Mucosa of rectum (tissue), 2 donors: ENCODE measurements at regions not wholly inside any gene's neighbourhood (a gene's known extent, or its start where the extent isn't known, plus 50 kb on each side); places are given as distances from the start of the nearest gene placed in this dataset.
A peak's percentile ranks its signal among the peaks of the same experiment; 100 is the strongest.

Experiments
- H3K27ac ChIP-seq, 2 donors: one replicate each; pipeline ENCODE4 v1.7.0; 2013; ENCODE audit warnings: inconsistent platforms in 2 of 2, low read depth in 2 of 2, low read length in 2 of 2
- H3K27me3 ChIP-seq, 2 donors: one replicate each; pipeline ENCODE4 v1.7.0; 2013; ENCODE audit warnings: low read length in 2 of 2; ENCODE audit not compliant: control insufficient read depth in 2 of 2, insufficient read depth in 2 of 2
- H3K36me3 ChIP-seq, 2 donors: one replicate each; pipeline ENCODE4 v1.7.0; 2013; ENCODE audit warnings: low read length in 2 of 2; ENCODE audit not compliant: control insufficient read depth in 2 of 2, insufficient read depth in 2 of 2
- H3K4me1 ChIP-seq, 2 donors: one replicate each; pipeline ENCODE4 v1.7.0; 2013; ENCODE audit warnings: low read length in 2 of 2, mild to moderate bottlenecking in 1 of 2; ENCODE audit not compliant: control insufficient read depth in 2 of 2, insufficient read depth in 2 of 2
- H3K4me3 ChIP-seq, 2 donors: one replicate each; pipeline ENCODE4 v1.7.0; 2013; ENCODE audit warnings: low read length in 2 of 2
- H3K9ac ChIP-seq, 2 donors: one replicate each; pipeline ENCODE4 v1.7.0; 2013; ENCODE audit warnings: low read length in 2 of 2, low read depth in 1 of 2, mild to moderate bottlenecking in 1 of 2
- H3K9me3 ChIP-seq, 2 donors: one replicate each; pipeline ENCODE4 v1.7.0; 2013; ENCODE audit warnings: low read length in 2 of 2; ENCODE audit not compliant: control insufficient read depth in 2 of 2
- donor health status: healthy.
- donor health status: Normal muscosa, but diverticular disease.

DNA sequence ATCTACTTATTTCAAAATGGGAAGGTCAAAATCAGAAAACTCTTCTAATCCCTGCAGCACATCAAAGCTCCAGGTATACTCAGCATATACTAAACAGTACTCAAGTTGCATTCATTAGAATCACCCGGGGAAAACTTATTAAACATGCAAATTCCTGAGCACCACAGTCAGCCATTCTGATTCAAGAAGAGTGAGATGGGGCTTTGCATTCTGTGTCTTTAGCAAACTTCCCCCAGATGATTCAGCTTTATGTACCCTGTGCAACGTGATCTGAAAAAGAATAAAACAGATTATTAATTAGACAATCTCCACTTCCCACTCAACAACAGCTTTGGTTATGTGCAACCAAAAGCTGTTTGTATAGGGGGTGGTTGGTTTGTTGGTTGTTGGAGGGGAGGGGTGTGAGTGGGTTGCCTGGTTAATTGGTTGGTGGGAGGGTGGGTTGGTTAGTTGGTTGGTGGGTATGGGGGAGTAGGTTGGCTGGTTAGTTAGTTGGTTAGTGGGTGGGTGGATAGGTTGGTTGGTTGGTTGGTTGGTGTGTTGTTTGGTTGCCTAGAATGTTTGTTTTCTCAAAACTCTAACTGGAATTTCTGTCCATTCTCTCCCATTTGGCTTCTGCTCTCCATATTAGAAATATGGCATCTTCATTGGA, 112.5 kb upstream of the AGAP1 start:
- no peak overlapping the region for H3K4me3 ChIP-seq

DNA sequence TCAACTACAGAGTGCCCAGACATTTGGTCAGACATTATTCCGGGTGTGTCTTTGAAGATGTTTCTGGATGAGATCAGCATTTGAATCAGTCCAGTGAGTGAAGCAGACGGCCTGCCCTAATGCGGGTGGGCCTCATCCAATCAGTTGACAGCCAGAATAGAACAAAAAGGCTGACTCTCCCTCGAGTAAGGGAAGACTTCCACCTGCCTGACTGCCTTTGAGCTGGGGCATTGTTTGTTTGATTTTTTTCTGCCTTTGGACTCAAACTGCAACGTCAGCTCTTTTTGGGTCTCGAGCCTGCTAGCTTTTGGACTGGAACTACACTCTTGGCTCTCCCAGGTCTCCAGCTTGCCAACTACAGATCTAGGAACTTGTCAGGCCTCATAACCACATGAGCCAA, 111.7 kb upstream of the AGAP1 start:
- H3K27ac ChIP-seq = no peak overlapping the region

More for the DNA sequence above, 112.5 kb upstream of the AGAP1 start:
- Histone ChIP-seq H3K9ac (no peak overlapping the region), H3K36me3 (no peaks in the 10 kb centered on the region), H3K4me1 (no peaks in the 10 kb centered on the region), H3K9me3 (no peaks in the 10 kb centered on the region), H3K27me3 (no peaks in the 10 kb centered on the region), H3K27ac (no peak overlapping the region)

DNA sequence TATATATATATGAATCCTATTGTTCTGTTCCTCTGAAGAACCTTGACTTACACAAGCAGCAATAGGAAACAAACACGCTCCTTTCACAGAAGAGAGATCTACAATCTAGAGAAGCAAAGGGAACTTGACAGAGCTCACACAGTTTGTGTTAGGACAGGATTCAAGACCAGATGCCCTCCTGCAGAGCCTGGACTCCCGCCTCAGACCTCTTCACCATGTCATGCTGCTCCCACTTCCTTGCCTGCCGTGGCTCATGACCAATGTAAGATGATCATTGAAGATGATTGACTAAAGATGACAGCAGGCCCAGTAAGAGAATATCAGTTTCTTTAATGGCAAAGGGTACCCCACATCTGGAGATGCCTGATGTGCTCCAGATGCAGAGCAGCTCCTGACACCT, 111.2 kb upstream of the AGAP1 start:
- no peaks in the 10 kb centered on the region for H3K36me3 ChIP-seq
- no peaks in the 10 kb centered on the region for H3K27me3 ChIP-seq
- no peaks in the 10 kb centered on the region for H3K9me3 ChIP-seq
- no peak overlapping the region for H3K27ac ChIP-seq
- no peaks in the 10 kb centered on the region for H3K4me1 ChIP-seq
- H3K9ac ChIP-seq = no peak overlapping the region
- H3K4me3 ChIP-seq = no peak overlapping the region

More for the DNA sequence above, 111.7 kb upstream of the AGAP1 start:
- Histone ChIP-seq H3K4me3 (no peak overlapping the region), H3K36me3 (no peaks in the 10 kb centered on the region), H3K9ac (no peak overlapping the region), H3K4me1 (no peaks in the 10 kb centered on the region), H3K27me3 (no peaks in the 10 kb centered on the region), H3K9me3 (no peaks in the 10 kb centered on the region)

DNA sequence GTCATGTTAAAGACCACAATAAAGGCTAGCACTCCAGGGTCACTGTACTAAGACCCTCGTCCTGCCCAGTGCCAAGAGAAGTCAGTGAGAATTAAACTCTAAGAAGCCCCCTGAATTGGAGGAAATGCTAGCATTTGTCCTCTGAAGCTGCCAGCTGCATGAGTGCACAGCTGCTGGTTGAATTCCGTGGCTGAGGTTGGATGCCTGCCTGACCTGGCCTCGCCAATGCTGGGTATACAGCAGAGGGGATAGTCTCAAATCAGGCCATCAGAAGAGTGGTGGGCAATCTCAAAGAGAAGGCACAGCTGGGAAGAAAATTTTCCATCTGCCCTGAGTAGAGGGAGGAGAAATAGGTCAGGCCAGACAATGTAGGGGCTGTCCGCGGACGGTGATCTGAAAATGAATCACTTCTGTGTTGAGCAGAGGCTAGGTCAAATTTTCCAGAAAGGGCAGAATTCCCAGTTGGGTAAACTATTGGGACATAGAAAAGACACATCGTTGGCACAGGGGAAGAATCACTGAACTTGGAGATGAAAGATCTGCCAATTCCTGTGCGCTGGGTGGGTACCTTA, 110.5 kb upstream of the AGAP1 start:
- Histone ChIP-seq H3K9ac (no peak overlapping the region), H3K27me3 (no peaks in the 10 kb centered on the region), H3K4me3 (no peak overlapping the region), H3K36me3 (no peaks in the 10 kb centered on the region), H3K4me1 (no peaks in the 10 kb centered on the region), H3K27ac (no peak overlapping the region), H3K9me3 (no peaks in the 10 kb centered on the region)

DNA sequence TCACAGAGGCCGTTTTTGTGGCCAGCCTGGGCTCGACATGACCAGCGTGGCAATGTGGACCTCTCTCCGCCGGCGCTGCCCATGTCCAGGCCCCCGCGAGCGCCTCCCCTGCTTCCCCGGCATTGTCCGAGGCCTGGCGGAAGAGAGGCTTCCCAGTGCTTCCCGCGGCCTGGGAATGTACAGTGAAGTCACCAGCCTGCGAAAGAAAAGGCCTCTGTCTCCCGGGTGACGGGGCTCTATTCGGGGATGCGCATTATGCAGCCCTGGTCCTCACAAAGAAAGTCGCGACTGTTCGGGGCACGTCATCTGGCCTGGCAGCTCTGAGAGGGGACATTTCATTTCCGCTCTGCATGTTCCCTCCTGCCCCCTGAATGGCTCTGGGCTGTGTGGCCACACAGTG, 109.2 kb upstream of the AGAP1 start:
- Histone ChIP-seq H3K4me3 (no peak overlapping the region), H3K9me3 (no peaks in the 10 kb centered on the region), H3K4me1 (no peaks in the 10 kb centered on the region), H3K27me3 (no peaks in the 10 kb centered on the region), H3K9ac (no peak overlapping the region), H3K27ac (peak overlapping the region in 1 of 2 donors; percentile 23), H3K36me3 (no peaks in the 10 kb centered on the region)

DNA sequence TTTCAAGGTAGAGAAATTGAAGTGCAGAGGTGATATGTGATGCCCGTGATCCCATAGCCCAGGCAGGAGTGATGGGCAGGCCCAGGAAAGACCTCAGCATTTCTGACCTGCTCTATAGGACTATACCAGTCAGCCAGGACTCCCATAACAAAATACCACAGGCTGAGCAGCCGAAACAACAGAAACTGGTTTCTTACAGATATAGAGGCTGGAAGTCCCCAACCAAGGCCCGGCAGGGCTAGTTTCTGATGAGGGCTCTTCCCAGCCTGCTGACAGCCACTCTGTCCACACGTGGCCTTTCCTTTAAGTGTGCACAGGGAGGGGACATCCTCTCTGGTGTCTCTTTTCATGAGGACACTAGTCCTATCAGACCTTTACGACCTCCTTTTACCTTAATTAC, 104.2 kb upstream of the AGAP1 start:
- Histone ChIP-seq H3K36me3 (no peaks in the 10 kb centered on the region), H3K4me3 (no peak overlapping the region), H3K27ac (no peak overlapping the region), H3K4me1 (no peaks in the 10 kb centered on the region), H3K9me3 (no peaks in the 10 kb centered on the region), H3K27me3 (no peaks in the 10 kb centered on the region), H3K9ac (no peak overlapping the region)

DNA sequence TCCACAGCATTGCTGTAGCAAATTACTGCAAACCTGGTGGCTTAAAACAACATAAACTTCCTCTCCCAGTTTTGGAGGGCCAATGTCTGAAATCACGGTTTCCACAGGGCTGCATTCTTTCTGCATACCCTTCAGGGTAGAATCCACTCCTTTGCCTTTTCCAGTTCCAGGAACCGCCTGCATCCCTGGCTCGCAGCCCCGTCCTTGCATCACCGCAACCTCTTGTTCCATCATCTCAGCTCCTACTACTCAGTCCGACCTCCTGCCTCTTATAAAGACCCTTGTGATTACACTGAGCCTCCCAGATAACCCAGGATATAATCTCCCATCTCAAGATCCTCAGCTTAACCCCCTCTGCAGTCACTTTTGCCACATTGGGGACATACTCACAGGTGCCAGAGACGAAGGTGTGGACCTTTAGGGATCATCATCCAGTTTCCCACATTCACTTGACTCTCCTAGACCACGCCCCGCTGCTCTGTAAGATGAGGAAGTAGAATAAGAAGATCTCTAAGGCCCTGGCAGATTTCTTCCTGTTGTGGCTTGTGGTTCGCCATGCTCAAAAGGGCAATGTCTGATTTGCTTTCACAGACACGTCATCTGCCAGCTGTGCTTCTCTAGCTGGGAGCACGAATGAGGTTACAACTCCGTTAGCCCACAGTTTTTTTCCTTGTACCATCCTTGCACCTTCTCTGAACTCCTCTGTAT, 103.6 kb upstream of the AGAP1 start:
- Histone ChIP-seq H3K27ac (no peak overlapping the region), H3K9me3 (no peaks in the 10 kb centered on the region), H3K4me3 (no peak overlapping the region), H3K4me1 (no peaks in the 10 kb centered on the region), H3K36me3 (no peaks in the 10 kb centered on the region), H3K9ac (no peak overlapping the region), H3K27me3 (no peaks in the 10 kb centered on the region)

DNA sequence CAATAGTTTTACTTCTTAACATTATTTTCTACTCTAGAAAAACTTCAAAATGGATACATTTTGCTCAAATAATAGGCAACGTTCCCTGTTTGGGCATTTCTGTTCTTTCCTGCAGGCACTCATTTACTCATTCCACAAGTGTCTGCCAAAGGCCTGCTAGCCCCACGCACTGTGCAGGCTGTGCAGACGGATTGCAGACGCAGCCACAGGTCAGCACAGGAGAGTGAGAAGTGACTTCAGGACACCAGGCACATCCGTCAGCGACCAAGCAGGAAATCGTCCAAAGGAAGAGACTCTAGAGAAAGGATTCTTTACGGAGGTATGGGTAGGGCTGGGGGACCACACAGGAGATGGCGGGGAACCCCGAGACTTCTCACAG, 103.0 kb upstream of the AGAP1 start:
- H3K27me3 ChIP-seq = no peaks in the 10 kb centered on the region
- H3K27ac ChIP-seq = no peak overlapping the region
- H3K36me3 ChIP-seq = no peaks in the 10 kb centered on the region
- H3K4me3 ChIP-seq = no peak overlapping the region
- no peak overlapping the region for H3K9ac ChIP-seq
- H3K9me3 ChIP-seq = no peaks in the 10 kb centered on the region
- no peaks in the 10 kb centered on the region for H3K4me1 ChIP-seq

DNA sequence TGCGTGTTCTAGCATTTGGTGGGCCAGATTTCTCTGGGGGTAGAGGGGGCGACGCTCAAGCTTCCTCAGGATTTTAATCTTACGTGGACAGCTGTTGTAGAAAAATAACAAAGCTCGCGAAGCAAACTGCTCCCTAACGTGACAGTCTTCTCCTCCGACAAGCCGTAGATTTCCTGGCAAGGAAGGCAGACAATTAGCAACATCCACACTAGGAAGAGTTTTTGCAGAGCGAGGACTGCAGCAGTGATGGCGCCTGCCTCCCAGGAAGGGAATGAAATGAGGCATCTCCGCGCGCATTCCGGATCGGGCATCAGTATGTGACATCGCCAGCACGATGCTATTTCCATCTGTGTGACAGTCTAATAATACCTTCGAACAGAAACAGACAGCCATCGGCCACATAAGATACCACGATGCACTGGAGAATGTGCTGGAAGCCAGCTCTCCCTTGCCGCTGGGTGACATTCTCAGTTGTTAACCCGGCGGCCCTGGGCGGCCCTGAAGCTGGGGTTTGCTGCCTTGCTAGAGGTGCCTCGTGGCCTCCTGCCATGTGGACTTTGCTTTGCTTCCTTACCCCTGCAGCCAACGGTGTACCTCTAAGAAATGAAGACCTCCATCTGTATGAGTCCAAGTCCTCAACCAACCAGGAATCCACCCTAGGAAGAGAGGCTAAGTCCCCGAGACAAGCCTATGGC, 101.8 kb upstream of the AGAP1 start:
- no peaks in the 10 kb centered on the region for H3K27me3 ChIP-seq
- no peak overlapping the region for H3K9ac ChIP-seq
- H3K4me3 ChIP-seq = no peak overlapping the region
- no peak overlapping the region for H3K27ac ChIP-seq
- H3K36me3 ChIP-seq = no peaks in the 10 kb centered on the region
- H3K4me1 ChIP-seq = no peaks in the 10 kb centered on the region
- no peaks in the 10 kb centered on the region for H3K9me3 ChIP-seq

DNA sequence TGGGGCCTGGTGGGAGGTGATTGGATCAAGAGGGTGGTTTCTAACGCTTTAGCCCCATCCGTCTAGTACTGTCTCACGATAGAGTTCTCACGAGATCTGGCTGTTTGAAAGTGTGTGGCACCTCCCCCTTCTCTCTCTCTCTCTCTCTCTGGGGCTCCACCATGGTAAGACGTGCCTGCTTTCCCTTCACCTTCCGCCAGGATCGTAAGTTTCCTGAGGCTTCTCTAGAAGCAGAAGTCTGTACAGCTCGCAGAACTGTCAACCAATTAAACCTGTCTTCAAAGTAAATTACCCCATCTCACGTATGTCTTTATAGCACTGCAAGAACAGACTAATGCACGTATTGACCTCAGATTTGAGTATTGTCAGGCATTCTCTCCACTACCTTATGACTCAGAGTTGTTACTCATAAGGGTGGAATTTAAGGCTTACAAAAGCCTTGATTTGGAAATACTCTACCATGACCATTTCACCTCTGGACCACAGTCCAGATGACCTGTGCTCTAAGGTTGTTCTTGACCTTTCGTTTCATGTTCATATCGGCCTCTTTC, 99.5 kb upstream of the AGAP1 start:
- no peaks in the 10 kb centered on the region for H3K36me3 ChIP-seq
- no peaks in the 10 kb centered on the region for H3K9me3 ChIP-seq
- no peaks in the 10 kb centered on the region for H3K27me3 ChIP-seq
- H3K9ac ChIP-seq = no peak overlapping the region
- H3K27ac ChIP-seq = no peak overlapping the region
- no peaks in the 10 kb centered on the region for H3K4me1 ChIP-seq
- H3K4me3 ChIP-seq = no peak overlapping the region
